Nephron (organoid): ENCODE measurements at regions not wholly inside any gene's neighbourhood (a gene's known extent, or its start where the extent isn't known, plus 50 kb on each side); places are given as distances from the start of the nearest gene placed in this dataset.

Source experiments
- H3K27ac Mint-ChIP-seq, 3 experiments: 2 replicates each; pipeline ENCODE4 v1.8.0; 2020; ENCODE audit warnings: mixed read lengths in 3 of 3, mild to moderate bottlenecking in 2 of 3, moderate library complexity in 1 of 3
- H3K27me3 Mint-ChIP-seq: 2 replicates; pipeline ENCODE4 v1.8.0; 2021; ENCODE audit warnings: low read depth, mild to moderate bottlenecking, moderate library complexity, mixed read lengths
- H3K36me3 Mint-ChIP-seq: 2 replicates; pipeline ENCODE4 v1.8.0; 2020; ENCODE audit warnings: low read depth, mixed read lengths
- H3K4me1 Mint-ChIP-seq: 2 replicates; pipeline ENCODE4 v1.8.0; 2020; ENCODE audit warnings: mixed read lengths
- H3K4me3 Mint-ChIP-seq, 3 experiments: 2 replicates each; pipeline ENCODE4 v1.8.0; 2020; ENCODE audit warnings: mild to moderate bottlenecking in 3 of 3, mixed read lengths in 3 of 3, moderate library complexity in 2 of 3
- H3K9me3 Mint-ChIP-seq: 2 replicates; pipeline ENCODE4 v1.8.0; 2020; ENCODE audit warnings: mixed read lengths
- TF ChIP-seq, protein P1 (sequence below), 3 experiments: fragments of 200-600 bp; sonication (generic); IDR thresholded peaks; one replicate each; pipeline ENCODE4 v1.5.0; 2021; ENCODE audit warnings: antibody characterized with exemption in 3 of 3; ENCODE audit not compliant: unreplicated experiment in 3 of 3

DNA sequence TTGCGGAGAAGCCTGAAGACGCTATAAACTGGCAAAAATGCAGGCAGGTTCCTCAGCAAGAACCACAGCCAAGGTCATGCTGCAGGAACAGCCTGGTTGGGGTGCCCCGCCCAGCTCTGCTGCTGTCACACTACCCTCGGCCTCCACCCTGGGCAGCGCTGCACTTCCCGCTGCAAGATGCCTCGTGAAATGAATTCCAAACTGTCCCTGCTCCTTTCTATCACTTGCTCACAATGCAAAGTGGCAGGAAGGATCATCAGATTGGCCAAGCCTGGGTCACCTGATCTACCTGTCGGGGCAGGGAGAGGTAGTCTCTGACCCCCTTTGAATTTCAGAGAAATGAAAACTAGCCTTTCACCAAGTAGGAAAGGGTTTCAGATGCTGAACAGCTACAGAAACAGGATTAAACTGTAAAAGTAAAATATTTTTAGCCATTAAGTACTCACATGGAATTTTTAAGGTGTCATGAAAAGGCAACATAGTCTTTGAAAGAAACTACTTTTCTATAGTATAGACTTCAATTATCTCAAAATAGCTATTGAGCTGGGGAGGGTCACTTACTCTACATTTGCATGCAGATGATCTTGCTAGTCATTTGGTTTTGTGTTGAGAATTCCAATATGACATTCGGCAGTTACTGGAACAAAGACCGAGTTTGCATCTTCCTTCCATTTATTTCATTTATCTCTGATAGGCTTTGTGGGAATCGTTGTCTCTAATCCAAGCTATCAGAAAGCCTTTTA is 236.4 kb upstream of the ASCC3 start:
- no peaks in the 10 kb centered on the region for H3K4me1 Mint-ChIP-seq
- TF ChIP-seq, protein P1, sequence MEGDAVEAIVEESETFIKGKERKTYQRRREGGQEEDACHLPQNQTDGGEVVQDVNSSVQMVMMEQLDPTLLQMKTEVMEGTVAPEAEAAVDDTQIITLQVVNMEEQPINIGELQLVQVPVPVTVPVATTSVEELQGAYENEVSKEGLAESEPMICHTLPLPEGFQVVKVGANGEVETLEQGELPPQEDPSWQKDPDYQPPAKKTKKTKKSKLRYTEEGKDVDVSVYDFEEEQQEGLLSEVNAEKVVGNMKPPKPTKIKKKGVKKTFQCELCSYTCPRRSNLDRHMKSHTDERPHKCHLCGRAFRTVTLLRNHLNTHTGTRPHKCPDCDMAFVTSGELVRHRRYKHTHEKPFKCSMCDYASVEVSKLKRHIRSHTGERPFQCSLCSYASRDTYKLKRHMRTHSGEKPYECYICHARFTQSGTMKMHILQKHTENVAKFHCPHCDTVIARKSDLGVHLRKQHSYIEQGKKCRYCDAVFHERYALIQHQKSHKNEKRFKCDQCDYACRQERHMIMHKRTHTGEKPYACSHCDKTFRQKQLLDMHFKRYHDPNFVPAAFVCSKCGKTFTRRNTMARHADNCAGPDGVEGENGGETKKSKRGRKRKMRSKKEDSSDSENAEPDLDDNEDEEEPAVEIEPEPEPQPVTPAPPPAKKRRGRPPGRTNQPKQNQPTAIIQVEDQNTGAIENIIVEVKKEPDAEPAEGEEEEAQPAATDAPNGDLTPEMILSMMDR (IDR thresholded peaks at IDR 0.05; ENCODE audit: unreplicated experiment in 3 of 3), result no peak

DNA sequence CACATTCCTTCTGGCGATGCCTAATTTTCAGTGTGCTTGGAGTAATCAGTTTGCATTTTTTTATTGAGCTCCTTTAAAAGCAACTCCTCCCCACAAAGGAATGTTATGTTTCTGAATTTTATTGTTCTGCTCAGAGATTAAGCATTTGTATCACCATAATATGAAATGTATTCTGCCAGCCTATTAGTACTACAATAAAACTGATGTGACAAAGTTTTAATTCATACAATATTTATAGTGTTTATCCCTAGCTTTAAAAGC is 236.9 kb upstream of the ASCC3 start:
- H3K27ac Mint-ChIP-seq, result no peak overlapping the region
- no peak overlapping the region for H3K4me3 Mint-ChIP-seq
- H3K4me1 Mint-ChIP-seq, result no peaks in the 10 kb centered on the region
- TF ChIP-seq, protein P1 (IDR thresholded peaks at IDR 0.05; ENCODE audit: unreplicated experiment in 3 of 3), result no peak
- no peaks in the 10 kb centered on the region for H3K9me3 Mint-ChIP-seq
- H3K27me3 Mint-ChIP-seq, result no peaks in the 10 kb centered on the region
- no peaks in the 10 kb centered on the region for H3K36me3 Mint-ChIP-seq

More for the DNA sequence above, 236.4 kb upstream of the ASCC3 start:
- H3K36me3 Mint-ChIP-seq, result no peaks in the 10 kb centered on the region
- no peak overlapping the region for H3K27ac Mint-ChIP-seq
- H3K27me3 Mint-ChIP-seq, result no peaks in the 10 kb centered on the region
- no peaks in the 10 kb centered on the region for H3K9me3 Mint-ChIP-seq
- H3K4me3 Mint-ChIP-seq, result no peak overlapping the region

DNA sequence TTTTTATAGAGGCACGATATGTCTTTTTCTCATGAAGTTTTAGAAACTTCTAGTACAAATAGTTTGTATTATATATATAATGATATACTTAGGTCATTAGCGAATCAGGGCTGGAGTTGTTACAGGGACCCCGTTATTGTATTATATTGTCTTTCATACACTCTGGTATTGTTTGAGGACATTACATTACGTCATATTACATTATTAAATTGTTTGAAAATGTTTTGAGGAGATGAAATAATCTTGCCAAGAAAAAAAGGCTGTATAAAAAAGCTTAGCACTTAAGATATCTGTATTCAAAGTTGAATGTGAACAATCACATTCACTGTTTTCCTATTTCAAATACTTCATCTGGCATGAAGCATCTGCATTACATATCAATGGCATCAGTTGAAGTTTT is 239.6 kb upstream of the ASCC3 start:
- H3K4me1 Mint-ChIP-seq, result peaks cover 6% of the 10 kb centered on the region
- no peaks in the 10 kb centered on the region for H3K27me3 Mint-ChIP-seq
- no peak overlapping the region for H3K27ac Mint-ChIP-seq
- TF ChIP-seq, protein P1 (IDR thresholded peaks at IDR 0.05; ENCODE audit: unreplicated experiment in 3 of 3), result no peak
- H3K4me3 Mint-ChIP-seq, result no peak overlapping the region
- H3K36me3 Mint-ChIP-seq, result no peaks in the 10 kb centered on the region
- no peaks in the 10 kb centered on the region for H3K9me3 Mint-ChIP-seq

DNA sequence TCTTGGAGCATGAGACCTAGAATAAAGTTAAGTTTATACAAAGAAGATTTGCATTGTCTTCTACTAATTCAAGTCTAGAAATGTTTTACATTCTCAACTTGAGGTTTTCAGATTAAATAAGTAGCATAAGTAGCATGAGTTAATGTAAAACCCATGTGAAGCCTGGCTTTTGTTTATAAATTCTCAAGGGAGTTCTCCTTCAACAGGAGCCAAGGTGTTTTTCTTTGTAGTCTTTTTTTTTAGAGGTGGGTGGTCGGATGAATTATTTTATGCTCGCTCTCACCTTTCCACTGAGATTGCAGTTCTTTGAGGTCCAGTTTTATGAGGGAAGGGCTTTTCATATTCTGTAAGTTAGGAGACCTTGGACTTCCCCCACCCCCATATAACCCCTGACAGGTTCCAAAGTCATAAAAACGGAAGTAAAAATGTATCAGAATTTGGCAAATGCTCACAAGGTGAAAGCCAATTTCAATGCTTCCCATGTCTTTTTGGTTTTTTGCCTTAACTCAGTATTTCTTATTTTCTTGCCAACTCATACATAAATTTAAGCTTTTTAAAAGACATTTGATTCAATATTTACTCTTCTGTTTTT is 244.3 kb upstream of the ASCC3 start:
- Mint-ChIP-seq H3K36me3 (no peaks in the 10 kb centered on the region), H3K4me3 (no peak overlapping the region), H3K9me3 (no peaks in the 10 kb centered on the region), H3K27me3 (no peaks in the 10 kb centered on the region), H3K27ac (peak overlapping the region; percentile 54 to 94 (median 60)), H3K4me1 (peaks cover 16% of the 10 kb centered on the region)
- TF ChIP-seq, protein P1 (IDR thresholded peaks at IDR 0.05; ENCODE audit: unreplicated experiment in 3 of 3), result no peak

DNA sequence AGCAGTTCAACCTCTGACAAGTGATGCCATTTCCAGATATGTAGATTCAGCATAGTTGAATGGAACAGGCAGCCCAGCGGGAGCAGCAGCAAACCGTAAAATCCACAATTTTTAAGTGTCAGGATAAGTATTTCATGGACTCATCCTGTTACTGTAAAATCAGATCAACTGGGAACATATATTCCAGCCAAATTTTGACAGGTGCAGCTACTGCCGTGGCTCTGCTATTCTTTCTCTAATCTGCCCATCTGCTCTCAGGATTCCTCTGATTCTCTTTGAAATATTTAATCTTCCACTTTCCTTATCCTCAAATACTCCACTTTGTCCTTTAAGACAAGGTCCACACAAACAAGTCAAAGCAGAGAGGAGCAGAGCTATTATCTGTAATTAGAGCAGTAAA is 245.4 kb upstream of the ASCC3 start:
- no peak overlapping the region for H3K4me3 Mint-ChIP-seq
- H3K36me3 Mint-ChIP-seq, result no peaks in the 10 kb centered on the region
- H3K4me1 Mint-ChIP-seq, result peaks cover 16% of the 10 kb centered on the region
- H3K27ac Mint-ChIP-seq, result peak overlapping the region in 1 of 3 experiments; percentile 7
- no peaks in the 10 kb centered on the region for H3K27me3 Mint-ChIP-seq
- TF ChIP-seq, protein P1 (IDR thresholded peaks at IDR 0.05; ENCODE audit: unreplicated experiment in 3 of 3), result no peak
- no peaks in the 10 kb centered on the region for H3K9me3 Mint-ChIP-seq

DNA sequence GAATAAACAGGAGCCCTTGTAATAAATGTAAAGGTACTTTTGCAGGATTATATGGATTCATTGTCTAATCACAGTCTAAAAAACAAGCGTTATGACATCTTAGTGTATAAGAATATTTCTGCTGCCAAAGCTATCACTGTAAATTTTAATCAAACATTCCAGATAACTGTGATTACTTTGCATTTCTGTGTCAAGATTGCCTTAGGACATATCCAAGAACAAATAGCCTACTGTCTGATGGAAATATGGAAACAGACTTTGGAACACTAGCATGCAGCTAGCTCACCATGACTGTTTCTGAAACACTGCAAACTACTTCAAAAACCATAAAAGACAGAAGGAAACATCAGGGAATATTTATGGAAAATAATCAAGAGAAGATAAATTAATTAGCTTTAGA is 248.7 kb upstream of the ASCC3 start:
- no peak overlapping the region for H3K27ac Mint-ChIP-seq
- H3K4me3 Mint-ChIP-seq, result no peak overlapping the region
- H3K27me3 Mint-ChIP-seq, result no peaks in the 10 kb centered on the region
- no peaks in the 10 kb centered on the region for H3K36me3 Mint-ChIP-seq
- peaks cover 16% of the 10 kb centered on the region for H3K4me1 Mint-ChIP-seq
- H3K9me3 Mint-ChIP-seq, result no peaks in the 10 kb centered on the region
- TF ChIP-seq, protein P1 (IDR thresholded peaks at IDR 0.05; ENCODE audit: unreplicated experiment in 3 of 3), result no peak
